Liver (tissue), 8 donors: ENCODE measurements at regions not wholly inside any gene's neighbourhood (a gene's known extent, or its start where the extent isn't known, plus 50 kb on each side); places are given as distances from the start of the nearest gene placed in this dataset.

Experiments
- DNase-seq: peaks from one replicate; pipeline ENCODE4 v3.0.0-alpha.2; 2017; ENCODE audit warnings: low spot score
- H3K27ac ChIP-seq, 2 donors: one replicate each; pipeline ENCODE4 v1.7.0; 2013; ENCODE audit warnings: inconsistent platforms in 2 of 2, low read length in 2 of 2, control low read depth in 1 of 2, low read depth in 1 of 2, mild to moderate bottlenecking in 1 of 2
- H3K27me3 ChIP-seq, 4 donors: one replicate each; pipeline versions ENCODE4 v1.6.1 to v1.7.0; 2013; ENCODE audit warnings: low read length in 3 of 4, inconsistent platforms in 1 of 4, mild to moderate bottlenecking in 1 of 4, moderate library complexity in 1 of 4; ENCODE audit not compliant: control insufficient read depth in 4 of 4, insufficient read depth in 4 of 4
- H3K36me3 ChIP-seq, 4 donors: one replicate each; pipeline versions ENCODE4 v1.6.1 to v1.7.0; 2013; ENCODE audit warnings: low read length in 3 of 4, mild to moderate bottlenecking in 3 of 4, low read depth in 1 of 4, moderate library complexity in 1 of 4; ENCODE audit not compliant: control insufficient read depth in 4 of 4, insufficient read depth in 3 of 4
- H3K4me1 ChIP-seq, 4 donors: one replicate each; pipeline versions ENCODE4 v1.6.1 to v1.7.0; 2013; ENCODE audit warnings: low read length in 3 of 4, mild to moderate bottlenecking in 3 of 4, moderate library complexity in 1 of 4; ENCODE audit not compliant: control insufficient read depth in 4 of 4, insufficient read depth in 4 of 4
- H3K4me3 ChIP-seq, 3 donors: one replicate each; pipeline versions ENCODE4 v1.6.1 to v1.7.0; 2013; ENCODE audit warnings: low read length in 3 of 3, control low read depth in 1 of 3, low read depth in 1 of 3, mild to moderate bottlenecking in 1 of 3
- H3K9ac ChIP-seq, 2 donors: one replicate each; pipeline ENCODE4 v1.7.0; 2013; ENCODE audit warnings: low read length in 2 of 2, mild to moderate bottlenecking in 2 of 2, moderate library complexity in 2 of 2, control low read depth in 1 of 2, low read depth in 1 of 2
- H3K9me3 ChIP-seq, 4 donors: one replicate each; pipeline versions ENCODE4 v1.6.1 to v1.7.0; 2013; ENCODE audit warnings: low read length in 3 of 4; ENCODE audit not compliant: control insufficient read depth in 4 of 4
- ATF3 ChIP-seq: IDR thresholded peaks from 2 replicates; pipeline ENCODE4 v1.6.1; 2016; ENCODE audit warnings: antibody characterized with exemption
- CTCF ChIP-seq: fragments of 150-350 bp; IDR thresholded peaks from 2 replicates; pipeline ENCODE4 v1.5.1; 2017; ENCODE audit warnings: improper control_type of control experiment, low read depth, low read length; ENCODE audit not compliant: missing input control
- FOXA1 ChIP-seq: IDR thresholded peaks from 2 replicates; pipeline ENCODE4 v1.6.1; 2016; ENCODE audit warnings: antibody characterized with exemption
- FOXA2 ChIP-seq: IDR thresholded peaks from 2 replicates; pipeline ENCODE4 v1.6.1; 2016; ENCODE audit warnings: antibody characterized with exemption
- GABPA ChIP-seq, 2 donors: IDR thresholded peaks in 1 of 2; conservative IDR thresholded peaks in 1 of 2; 2 replicates each; pipeline ENCODE4 v1.6.1; 2016; ENCODE audit warnings: antibody characterized with exemption in 2 of 2, mild to moderate bottlenecking in 1 of 2, moderate library complexity in 1 of 2
- HNF4A ChIP-seq, 2 donors: conservative IDR thresholded peaks; 2 replicates each; pipeline ENCODE4 v1.6.1; 2016; ENCODE audit warnings: antibody characterized with exemption in 2 of 2, mild to moderate bottlenecking in 2 of 2
- HNF4G ChIP-seq: IDR thresholded peaks from 2 replicates; pipeline ENCODE4 v1.6.1; 2016; ENCODE audit warnings: antibody characterized with exemption
- JUND ChIP-seq, 2 donors: IDR thresholded peaks; 2 replicates each; pipeline ENCODE4 v1.6.1; 2016; ENCODE audit warnings: antibody characterized with exemption in 2 of 2
- MAX ChIP-seq: IDR thresholded peaks from 2 replicates; pipeline ENCODE4 v1.6.1; 2016; ENCODE audit warnings: antibody characterized with exemption
- NR2F2 ChIP-seq: IDR thresholded peaks from 2 replicates; pipeline ENCODE4 v1.6.1; 2016; ENCODE audit warnings: antibody characterized with exemption
- RAD21 ChIP-seq, 2 donors: IDR thresholded peaks; 2 replicates each; pipeline ENCODE4 v1.6.1; 2016; ENCODE audit warnings: antibody characterized with exemption in 2 of 2, mild to moderate bottlenecking in 2 of 2
- REST ChIP-seq: IDR thresholded peaks from 2 replicates; pipeline ENCODE4 v1.6.1; 2016; ENCODE audit warnings: antibody characterized with exemption, mild to moderate bottlenecking
- RXRA ChIP-seq, 2 donors: IDR thresholded peaks; 2 replicates each; pipeline ENCODE4 v1.6.1; 2017 to 2018; ENCODE audit warnings: antibody characterized with exemption in 2 of 2, mild to moderate bottlenecking in 1 of 2
- SP1 ChIP-seq: IDR thresholded peaks from 2 replicates; pipeline ENCODE4 v1.6.1; 2018; ENCODE audit warnings: antibody characterized with exemption, mild to moderate bottlenecking
- TAF1 ChIP-seq: conservative IDR thresholded peaks from 2 replicates; pipeline ENCODE4 v1.6.1; 2016; ENCODE audit warnings: antibody characterized with exemption, mild to moderate bottlenecking
- YY1 ChIP-seq: IDR thresholded peaks from 2 replicates; pipeline ENCODE4 v1.6.1; 2016; ENCODE audit warnings: antibody characterized with exemption, mild to moderate bottlenecking
- WGBS: extraction: QIAGEN DNeasy Blood & Tissue Kit; methylation state at CpG from one replicate; pipeline ENCODE4 v1.1.7; 2013; 5-methylcytosine and 5-hydroxymethylcytosine counted together
- donor health status: healthy.
- donor health status: healthy.
- donor health status: healthy.
- donor health status: healthy.
- donor health status: healthy.

GRCh38 chr12:125330645-125331341, 265.6 kb downstream of the AACS start:
- H3K27me3 ChIP-seq = peaks cover 0 to 19% (median 0%) of the 10 kb centered on the region in 4 donors
- under 1% methylated on average over 30 of the region's 30 CpGs for WGBS

GRCh38 chr12:125331342-125332052, 266.3 kb downstream of the AACS start:
- no peak overlapping the region for H3K27ac ChIP-seq
- peaks cover 0 to 8% (median 2%) of the 10 kb centered on the region in 4 donors for H3K4me1 ChIP-seq
- H3K9ac ChIP-seq = peak overlapping the region in 1 of 2 donors; percentile 4
- WGBS = 38% methylated on average over 16 of the region's 16 CpGs
- no peak for DNase-seq
- H3K36me3 ChIP-seq = no peaks in the 10 kb centered on the region
- H3K9me3 ChIP-seq = peaks cover 0 to 5% (median 0%) of the 10 kb centered on the region in 4 donors
- H3K4me3 ChIP-seq = peak overlapping the region; percentile 34 to 42 (median 40)
- H3K27me3 ChIP-seq = peaks cover 0 to 19% (median 0%) of the 10 kb centered on the region in 4 donors
- TF ChIP-seq CTCF (no peak), HNF4G (no peak), GABPA (IDR thresholded peaks at IDR 0.05 in 1 of 2, conservative IDR thresholded peaks at IDR 0.05 in 1 of 2) (no peak), RAD21 (IDR thresholded peaks at IDR 0.05) (no peak), MAX (no peak), FOXA1 (no peak), SP1 (no peak), RXRA (IDR thresholded peaks at IDR 0.05) (no peak), FOXA2 (no peak), YY1 (no peak), ATF3 (no peak), REST (no peak), HNF4A (conservative IDR thresholded peaks at IDR 0.05) (no peak), TAF1 (no peak), JUND (IDR thresholded peaks at IDR 0.05) (no peak)

More at GRCh38 chr12:125330645-125331341, 265.6 kb downstream of the AACS start:
- H3K36me3 ChIP-seq = no peaks in the 10 kb centered on the region
- peaks cover 0 to 8% (median 2%) of the 10 kb centered on the region in 4 donors for H3K4me1 ChIP-seq
- peak overlapping the region in 1 of 2 donors; percentile 4 for H3K9ac ChIP-seq
- DNase-seq = peak; percentile 75
- peaks cover 0 to 5% (median 0%) of the 10 kb centered on the region in 4 donors for H3K9me3 ChIP-seq
- no peak overlapping the region for H3K27ac ChIP-seq
- peak overlapping the region; percentile 34 to 42 (median 40) for H3K4me3 ChIP-seq
- TF ChIP-seq SP1 (no peak), CTCF (peak; percentile 77), JUND (IDR thresholded peaks at IDR 0.05) (no peak), NR2F2 (no peak), GABPA (IDR thresholded peaks at IDR 0.05 in 1 of 2, conservative IDR thresholded peaks at IDR 0.05 in 1 of 2) (no peak), FOXA2 (no peak), FOXA1 (no peak), RXRA (IDR thresholded peaks at IDR 0.05) (no peak), RAD21 (IDR thresholded peaks at IDR 0.05) (peak; percentile 73 to 84)
